Adrenal gland (tissue), 9 donors: ENCODE measurements at regions not wholly inside any gene's neighbourhood (a gene's known extent, or its start where the extent isn't known, plus 50 kb on each side); places are given as distances from the start of the nearest gene placed in this dataset.

Experiments
- DNase-seq, 7 donors: peaks; one replicate each; pipeline ENCODE4 v3.0.0-alpha.2; 2019 to 2020
- H3K27ac ChIP-seq, 5 donors: fragments of 200-600 bp; sonication (generic) in 4 of 5; 1 replicate in 3 of 5; 2 replicates in 2 of 5; pipeline versions ENCODE4 v1.5.1 to v1.8.0; 2016 to 2020; ENCODE audit warnings: mild to moderate bottlenecking in 1 of 5
- H3K27me3 ChIP-seq: fragments of 200-600 bp; 2 replicates; pipeline ENCODE4 v1.8.0; 2021
- H3K36me3 ChIP-seq, 2 donors: fragments of 200-600 bp; replicated peaks in 1 of 2; 1 replicate in 1 of 2; 2 replicates in 1 of 2; pipeline versions ENCODE4 v1.5.1 to v1.8.0; 2018 to 2022
- H3K4me1 ChIP-seq, 2 donors: fragments of 200-600 bp; replicated peaks in 1 of 2; 1 replicate in 1 of 2; 2 replicates in 1 of 2; pipeline versions ENCODE4 v1.5.1 to v1.8.0; 2018 to 2021
- H3K4me3 ChIP-seq, 4 donors: fragments of 200-600 bp; sonication (generic) in 3 of 4; one replicate each; pipeline ENCODE4 v1.5.1; 2016 to 2018
- H3K9me3 ChIP-seq, 3 donors: fragments of 200-600 bp; sonication (generic) in 1 of 3; replicated peaks in 1 of 3; 1 replicate in 2 of 3; 2 replicates in 1 of 3; pipeline versions ENCODE4 v1.5.1 to v1.8.0; 2016 to 2021
- POLR2A ChIP-seq, 2 donors: fragments of 450-650 bp; IDR thresholded peaks; one replicate each; pipeline ENCODE4 v1.6.1; 2017; ENCODE audit warnings: antibody characterized with exemption in 2 of 2, mild to moderate bottlenecking in 2 of 2, moderate library complexity in 1 of 2
- WGBS, 4 donors: extraction: QIAGEN DNeasy Blood & Tissue Kit in 2 of 4; methylation state at CpG; one replicate each; pipeline versions ENCODE4 v1.1.5 to v1.1.7; 2013 to 2017; 5-methylcytosine and 5-hydroxymethylcytosine counted together
- intact Hi-C, 2 donors: fragments of 100-400 bp; cut with DNase I; formaldehyde crosslinking; loops; one replicate each; pipeline versions ENCODE4 v1.14.1 to v1.15.0; 2022 to 2023
- TF ChIP-seq, protein P1 (sequence below), 6 experiments: fragments of 450-650 bp in 4 of 6; fragments of 200-600 bp in 2 of 6; sonication (generic) in 1 of 6; IDR thresholded peaks; 1 replicate in 5 of 6; 2 replicates in 1 of 6; pipeline versions ENCODE4 v1.5.1 to v1.8.0; 2016 to 2021; ENCODE audit warnings: antibody characterized with exemption in 6 of 6, mild to moderate bottlenecking in 2 of 6, moderate library complexity in 1 of 6
- donor health status: healthy with polysubstance abuse.
- donor health status: Bipolar disorder and iron deficiency.
- donor health status: DM: yes; HTN: yes; CAD: no.
- donor health status: DM: no; HTN: no; CAD: no.
- donor health status: DM: no; HTN: no; CAD: no.

DNA sequence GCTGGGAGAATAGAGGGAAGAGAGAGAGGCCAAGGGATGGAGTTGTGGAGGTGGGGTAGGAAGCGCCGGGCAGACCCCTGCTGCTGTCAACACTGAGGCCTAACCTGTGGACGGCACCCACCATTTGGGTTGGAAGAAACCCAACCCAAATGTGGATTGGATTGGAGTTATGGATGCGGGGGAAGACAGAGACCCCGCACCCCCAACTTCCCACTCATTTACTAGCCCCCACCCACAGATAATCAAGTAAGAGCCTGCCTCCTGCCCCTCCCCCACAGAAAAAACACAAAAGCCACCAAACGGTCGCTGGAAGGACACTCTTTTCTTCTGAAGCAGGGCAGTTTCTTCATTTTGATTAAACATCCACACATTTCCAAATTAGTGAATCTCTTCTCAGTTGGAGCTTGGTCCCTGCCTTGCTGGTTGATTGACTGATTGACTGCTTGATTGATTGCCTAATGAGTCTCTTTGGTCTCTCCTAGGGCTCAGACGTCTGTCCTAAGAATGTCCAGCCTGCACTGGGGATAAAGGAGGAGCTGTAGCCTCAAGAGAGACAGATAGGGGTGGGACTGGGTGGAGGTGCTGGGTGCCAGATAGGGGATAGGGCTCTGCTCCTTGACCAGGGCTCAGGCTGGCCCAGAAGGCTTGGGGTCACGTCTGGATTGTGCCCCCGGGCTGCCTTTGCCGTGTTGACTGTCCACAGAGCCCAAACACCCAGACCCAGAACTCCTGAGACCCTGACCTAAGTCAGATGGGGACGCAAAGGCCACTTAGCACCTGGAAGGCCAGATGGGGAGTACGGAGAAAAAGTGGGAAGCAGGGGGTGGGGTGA is 74.9 kb upstream of the FOXP4 start:
- peaks cover 0 to 5% of the 10 kb centered on the region in 2 donors for H3K4me1 ChIP-seq
- no peaks in the 10 kb centered on the region for H3K9me3 ChIP-seq
- intact Hi-C loops = no loop called here
- WGBS, 4 donors = 66 to 71% (median 69%) methylated on average over 12 to 13 of the region's 13 CpGs
- peaks cover 22% of the 10 kb centered on the region for H3K27me3 ChIP-seq
- no peak for DNase-seq
- TF ChIP-seq, protein P1, sequence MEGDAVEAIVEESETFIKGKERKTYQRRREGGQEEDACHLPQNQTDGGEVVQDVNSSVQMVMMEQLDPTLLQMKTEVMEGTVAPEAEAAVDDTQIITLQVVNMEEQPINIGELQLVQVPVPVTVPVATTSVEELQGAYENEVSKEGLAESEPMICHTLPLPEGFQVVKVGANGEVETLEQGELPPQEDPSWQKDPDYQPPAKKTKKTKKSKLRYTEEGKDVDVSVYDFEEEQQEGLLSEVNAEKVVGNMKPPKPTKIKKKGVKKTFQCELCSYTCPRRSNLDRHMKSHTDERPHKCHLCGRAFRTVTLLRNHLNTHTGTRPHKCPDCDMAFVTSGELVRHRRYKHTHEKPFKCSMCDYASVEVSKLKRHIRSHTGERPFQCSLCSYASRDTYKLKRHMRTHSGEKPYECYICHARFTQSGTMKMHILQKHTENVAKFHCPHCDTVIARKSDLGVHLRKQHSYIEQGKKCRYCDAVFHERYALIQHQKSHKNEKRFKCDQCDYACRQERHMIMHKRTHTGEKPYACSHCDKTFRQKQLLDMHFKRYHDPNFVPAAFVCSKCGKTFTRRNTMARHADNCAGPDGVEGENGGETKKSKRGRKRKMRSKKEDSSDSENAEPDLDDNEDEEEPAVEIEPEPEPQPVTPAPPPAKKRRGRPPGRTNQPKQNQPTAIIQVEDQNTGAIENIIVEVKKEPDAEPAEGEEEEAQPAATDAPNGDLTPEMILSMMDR (IDR thresholded peaks at IDR 0.05) = no peak
- no peak overlapping the region for H3K27ac ChIP-seq
- no peak overlapping the region for H3K4me3 ChIP-seq
- H3K36me3 ChIP-seq = no peaks in the 10 kb centered on the region

DNA sequence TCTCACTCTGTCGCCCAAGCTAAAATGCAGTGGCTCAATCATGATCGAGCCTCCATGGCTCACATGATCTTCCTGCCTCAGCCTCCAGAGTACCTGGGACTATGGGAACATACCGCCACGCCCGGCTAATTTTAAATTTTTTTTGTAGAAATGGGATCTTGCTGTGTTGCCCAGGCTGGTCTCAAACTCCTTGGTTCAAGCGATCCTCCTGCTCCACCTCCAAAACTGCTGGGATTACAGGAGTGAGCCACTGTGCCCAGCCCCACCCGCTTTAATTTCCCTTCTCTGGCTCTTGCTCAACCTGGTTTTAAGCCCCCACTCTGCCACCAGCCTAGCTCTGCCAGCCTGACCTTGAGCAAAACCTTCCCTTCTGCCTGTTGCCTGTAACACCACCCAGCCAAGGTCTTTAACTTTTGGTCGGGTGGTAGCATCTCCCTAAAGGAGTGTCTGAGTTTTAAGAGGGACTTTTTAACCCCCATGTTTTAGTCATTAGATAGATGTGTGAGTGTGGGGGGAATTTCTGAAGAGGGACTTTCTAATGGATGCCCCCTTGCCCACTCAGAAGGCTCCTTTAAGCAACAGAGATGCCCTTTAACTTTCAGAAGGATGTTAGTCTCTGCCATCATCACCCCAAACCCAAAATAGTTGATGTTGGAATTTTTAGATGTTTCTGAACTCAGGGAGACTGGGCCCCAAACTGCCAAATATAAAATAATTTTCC is 71.8 kb upstream of the FOXP4 start:
- no peak for DNase-seq
- intact Hi-C loops = no loop called here
- Histone ChIP-seq H3K36me3 (no peaks in the 10 kb centered on the region), H3K27me3 (peaks cover 20% of the 10 kb centered on the region), H3K4me1 (peaks cover 0 to 5% of the 10 kb centered on the region in 2 donors), H3K27ac (no peak overlapping the region), H3K4me3 (no peak overlapping the region), H3K9me3 (no peaks in the 10 kb centered on the region)
- 84 to 88% (median 86%) methylated on average over 8 of the region's 8 CpGs for WGBS, 4 donors
- TF ChIP-seq POLR2A (IDR thresholded peaks at IDR 0.05) = no peak
- TF ChIP-seq, protein P1 (IDR thresholded peaks at IDR 0.05) = no peak

DNA sequence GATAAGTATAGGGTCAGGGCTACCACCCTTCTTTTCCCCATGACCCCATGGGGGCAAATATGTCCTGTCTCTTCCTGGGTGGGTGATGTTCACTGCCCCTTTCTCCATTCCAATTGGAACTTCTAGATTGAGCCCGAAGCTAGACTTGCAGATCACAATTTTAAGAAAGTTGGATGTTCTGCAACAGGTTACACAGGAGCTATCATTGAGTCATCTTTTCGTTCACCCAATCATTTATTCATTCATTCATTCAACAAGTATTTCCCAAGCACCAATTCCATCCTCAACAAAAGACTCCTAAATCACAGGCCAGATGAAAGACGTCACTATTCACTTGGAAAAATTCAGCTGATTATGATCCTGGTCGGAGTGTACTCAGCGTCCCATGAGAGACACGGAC is 71.0 kb upstream of the FOXP4 start:
- no peak for TF ChIP-seq POLR2A (IDR thresholded peaks at IDR 0.05)
- TF ChIP-seq, protein P1 (IDR thresholded peaks at IDR 0.05) = no peak
- Histone ChIP-seq H3K4me1 (peaks cover 0 to 2% of the 10 kb centered on the region in 2 donors), H3K4me3 (no peak overlapping the region), H3K27ac (no peak overlapping the region), H3K27me3 (peaks cover 12% of the 10 kb centered on the region), H3K9me3 (no peaks in the 10 kb centered on the region), H3K36me3 (no peaks in the 10 kb centered on the region)
- 78 to 83% (median 79%) methylated on average over 6 of the region's 6 CpGs for WGBS, 4 donors
- no peak for DNase-seq
- intact Hi-C loops = no loop called here

DNA sequence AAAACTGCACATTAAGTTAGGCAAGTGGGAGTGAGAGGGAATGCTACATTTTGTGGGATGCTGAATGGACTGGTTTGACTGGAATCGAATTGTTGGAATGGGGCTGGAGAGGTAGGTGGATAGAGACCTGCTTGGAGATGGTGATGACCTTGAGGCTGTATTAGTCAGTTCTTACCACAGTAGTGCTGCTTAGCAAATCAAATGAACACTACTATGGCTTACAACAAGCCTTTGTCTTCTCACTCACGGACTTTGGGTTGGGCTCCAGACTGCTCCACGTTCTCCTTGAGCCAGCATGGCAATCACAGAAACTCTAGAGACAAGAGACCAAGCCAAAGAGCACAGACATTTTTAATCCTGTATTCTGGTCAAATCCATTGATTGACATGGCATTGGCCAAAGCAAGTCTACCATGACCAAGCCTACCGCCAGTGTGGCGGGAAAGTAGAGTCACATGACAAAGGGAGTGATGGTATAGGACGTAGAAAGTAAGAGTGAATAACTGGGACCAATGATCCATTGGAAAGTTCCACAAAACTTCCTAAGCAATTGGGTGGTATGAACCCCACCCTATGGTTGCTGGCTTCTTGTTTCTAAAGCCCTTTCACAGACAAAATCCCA is 70.3 kb upstream of the FOXP4 start:
- no peak for DNase-seq
- intact Hi-C loops = no loop called here
- WGBS, 4 donors = 73 to 81% (median 74%) methylated on average over 6 of the region's 6 CpGs
- Histone ChIP-seq H3K27me3 (peaks cover 6% of the 10 kb centered on the region), H3K4me1 (no peaks in the 10 kb centered on the region), H3K4me3 (no peak overlapping the region), H3K27ac (no peak overlapping the region), H3K9me3 (no peaks in the 10 kb centered on the region), H3K36me3 (no peaks in the 10 kb centered on the region)
- TF ChIP-seq POLR2A (IDR thresholded peaks at IDR 0.05) = no peak
- TF ChIP-seq, protein P1 (IDR thresholded peaks at IDR 0.05) = no peak
